GM18505 (cell line): ENCODE measurements at regions not wholly inside any gene's neighbourhood (a gene's known extent, or its start where the extent isn't known, plus 50 kb on each side); places are given as distances from the start of the nearest gene placed in this dataset.
"Not testable (repeated sequence)": the region's sequence is repeated elsewhere in the genome, so short reads cannot be mapped to it uniquely, and the experiment has no call there.

Experiments
- ATAC-seq: cut with Tn5 transposase; IDR thresholded peaks from one replicate; pipeline ENCODE4 v1.9.1; 2021; ENCODE audit not compliant: unreplicated experiment
- POLR2A ChIP-seq: IDR thresholded peaks from 4 replicates; pipeline ENCODE4 v1.6.1; 2011; ENCODE audit warnings: borderline replicate concordance; ENCODE audit not compliant: insufficient read depth, insufficient read length; ENCODE audit errors: extremely low read depth

DNA sequence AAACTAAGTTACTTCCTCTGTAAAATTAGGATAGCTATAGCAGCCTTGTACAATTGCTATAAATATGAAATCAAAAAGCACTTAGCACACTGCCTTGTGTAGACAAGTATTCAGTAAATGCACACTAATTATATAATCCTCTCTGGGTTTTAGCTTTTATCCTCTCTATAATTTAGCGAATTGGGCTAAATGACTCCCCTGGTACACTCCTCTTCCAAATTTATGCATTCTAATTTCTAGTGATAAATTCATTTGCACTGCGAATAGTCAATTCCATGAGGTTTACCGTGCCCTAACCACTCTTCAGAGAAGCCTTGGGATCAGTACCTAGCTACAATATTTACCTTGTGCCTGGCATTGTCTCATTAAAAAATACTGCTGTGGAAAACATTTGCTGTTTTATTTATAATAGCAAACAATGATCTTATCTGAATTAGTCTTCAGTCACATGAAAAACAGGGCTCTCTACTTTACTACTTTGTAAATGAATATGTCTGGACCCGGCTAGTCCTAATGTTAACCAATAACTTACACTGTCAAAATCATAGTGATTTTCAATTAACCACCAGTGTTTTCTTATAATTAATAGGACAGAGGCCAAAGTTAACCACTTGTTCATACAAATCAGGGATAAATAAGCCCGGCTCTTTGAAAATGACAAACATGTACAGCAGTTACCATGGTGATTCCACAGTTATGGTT lies 577.9 kb downstream of the IPMK start:
- TF ChIP-seq POLR2A, result no peak
- ATAC-seq, result no peak

- no peak for ATAC-seq
- no peak for TF ChIP-seq POLR2A
Observed at GRCh38 chr10:57679916-57680315, 587.8 kb downstream of the IPMK start.

DNA sequence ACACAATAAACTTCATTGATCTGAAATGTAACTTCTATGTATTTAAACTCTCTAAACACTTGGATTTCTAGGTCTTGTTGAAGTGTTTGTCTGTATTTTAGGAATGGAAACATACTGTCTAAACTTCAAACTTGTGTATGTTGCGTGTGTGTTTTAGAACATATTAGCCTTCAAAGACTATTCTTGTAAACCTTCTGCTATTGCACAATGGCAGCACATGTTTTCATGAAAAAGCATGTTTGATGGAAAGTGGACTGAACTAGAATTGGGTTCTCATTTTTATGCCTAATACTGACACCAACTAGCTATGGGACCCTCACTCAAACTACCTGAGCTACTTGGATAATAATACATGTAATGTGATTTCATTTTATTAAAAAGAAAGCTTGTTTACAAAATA lies 592.6 kb downstream of the IPMK start:
- no peak for ATAC-seq
- TF ChIP-seq POLR2A, result no peak

- no peak for TF ChIP-seq POLR2A
- no peak for ATAC-seq
Observed at GRCh38 chr10:57673446-57673960, 594.2 kb downstream of the IPMK start.

DNA sequence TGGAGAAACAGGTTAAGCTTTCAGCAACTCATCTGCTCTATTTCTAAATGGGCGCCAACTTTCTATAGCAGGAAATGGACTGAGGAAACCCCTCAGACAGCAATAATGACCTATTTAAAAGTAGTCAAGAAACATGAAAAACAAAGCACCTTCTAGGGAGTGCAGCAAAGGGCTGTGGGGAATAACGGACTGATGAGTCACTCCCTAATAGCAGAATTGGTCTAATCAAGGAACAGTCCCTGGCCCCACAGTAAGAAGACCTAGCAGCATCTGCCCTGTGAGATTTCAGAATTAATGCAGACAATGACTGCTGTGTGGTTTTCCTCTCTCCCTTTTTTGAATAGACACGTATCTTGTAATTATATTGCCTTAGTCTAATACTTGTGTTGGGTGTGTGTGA lies 602.9 kb downstream of the IPMK start:
- ATAC-seq, result no peak

GRCh38 chr10:57663401-57663800 lies 604.3 kb downstream of the IPMK start:
- TF ChIP-seq POLR2A, result no peak
- no peak for ATAC-seq

More for the DNA sequence above, 602.9 kb downstream of the IPMK start:
- no peak for TF ChIP-seq POLR2A

- no peak for ATAC-seq
- no peak for TF ChIP-seq POLR2A
Observed at GRCh38 chr10:57661206-57661605, 606.5 kb downstream of the IPMK start.

- no peak for TF ChIP-seq POLR2A
- ATAC-seq, result peak; percentile 81
Observed at GRCh38 chr10:57657164-57657765, 610.4 kb downstream of the IPMK start.

DNA sequence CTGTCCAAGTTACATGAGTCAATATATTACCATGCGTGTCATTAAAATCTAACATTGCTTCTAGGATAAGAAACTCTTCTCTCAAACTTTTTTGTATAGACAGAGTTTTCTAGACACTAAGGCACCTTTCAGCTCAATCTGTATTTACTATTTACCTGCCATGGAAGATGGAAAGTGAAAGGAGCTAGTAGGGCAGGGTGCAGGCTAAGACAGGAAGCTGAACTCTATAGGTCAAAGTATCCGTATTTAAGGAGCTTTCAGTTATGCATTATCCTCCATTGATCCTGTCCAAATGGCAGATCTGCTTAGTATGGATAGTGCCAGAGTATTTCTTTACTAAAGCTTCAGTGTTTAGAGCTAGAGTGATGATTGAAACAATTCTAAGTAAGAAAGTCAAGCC lies 612.8 kb downstream of the IPMK start:
- TF ChIP-seq POLR2A, result no peak
- no peak for ATAC-seq

DNA sequence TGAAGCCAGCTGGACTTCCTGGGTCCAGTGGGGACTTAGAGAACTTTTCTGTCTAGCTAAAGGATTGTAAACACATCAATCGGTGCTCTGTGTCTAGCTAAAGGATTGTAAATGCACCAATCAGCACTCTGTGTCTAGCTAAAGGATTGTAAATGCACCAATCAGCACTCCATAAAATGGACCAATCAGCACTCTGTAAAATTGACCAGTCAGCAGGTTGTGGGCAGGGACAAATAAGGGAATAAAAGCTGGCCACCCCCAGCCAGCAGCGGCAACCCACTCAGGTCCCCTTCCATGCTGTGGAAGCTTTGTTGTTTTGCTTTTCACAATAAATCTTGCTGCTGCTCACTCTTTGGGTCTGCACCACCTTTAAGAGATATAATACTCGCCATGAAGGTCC lies 622.6 kb downstream of the IPMK start:
- ATAC-seq, result not testable (repeated sequence)

DNA sequence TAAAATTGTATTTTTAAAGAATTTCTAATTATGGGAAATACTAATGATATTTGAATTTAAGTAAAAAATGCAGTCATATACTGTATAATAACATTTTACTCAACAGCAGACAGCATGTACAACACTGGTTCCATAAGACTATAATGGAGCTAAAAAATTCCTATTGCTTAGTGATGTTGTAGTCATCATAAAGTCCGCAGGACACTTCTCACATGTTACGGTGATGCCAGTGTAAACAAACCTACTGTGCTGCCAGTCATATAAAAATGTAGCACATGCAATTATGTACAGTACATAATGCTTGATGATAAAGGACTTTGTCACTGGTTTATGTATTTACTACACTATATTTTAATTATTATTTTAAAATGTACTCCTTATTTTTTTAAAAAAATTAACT lies 629.3 kb downstream of the IPMK start:
- no peak for ATAC-seq
- TF ChIP-seq POLR2A, result no peak

DNA sequence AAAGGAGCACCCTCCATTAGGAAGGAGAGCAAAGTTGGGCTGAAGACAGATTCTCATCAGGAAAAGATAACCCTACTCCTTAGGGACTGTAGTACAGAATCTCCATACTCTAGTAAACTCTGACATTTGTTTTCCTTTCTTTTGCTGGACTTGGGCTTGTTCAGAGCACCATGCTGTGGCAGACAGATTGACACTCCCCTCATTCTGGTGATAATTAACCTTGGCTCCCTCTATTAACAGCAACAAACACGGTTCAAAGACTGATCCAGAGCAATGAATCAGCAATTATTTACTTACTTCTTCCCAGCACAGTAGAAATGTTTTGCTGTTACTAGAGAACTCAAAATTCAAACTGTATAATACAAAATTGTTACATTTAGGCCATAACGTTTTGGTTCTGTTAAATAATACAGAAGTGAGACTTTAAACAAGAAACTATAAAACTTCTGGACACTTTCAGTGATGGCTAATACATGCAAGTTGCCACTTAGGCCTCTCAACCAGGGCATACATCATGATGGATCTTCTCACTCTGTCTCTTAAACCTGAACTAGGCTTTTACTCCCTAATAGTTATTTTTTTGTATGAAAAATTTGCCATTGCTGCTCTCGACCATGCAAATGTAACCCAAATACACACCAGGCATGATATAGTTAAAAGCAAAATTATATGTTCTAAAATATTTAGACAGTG lies 639.0 kb downstream of the IPMK start:
- ATAC-seq, result no peak
- no peak for TF ChIP-seq POLR2A

DNA sequence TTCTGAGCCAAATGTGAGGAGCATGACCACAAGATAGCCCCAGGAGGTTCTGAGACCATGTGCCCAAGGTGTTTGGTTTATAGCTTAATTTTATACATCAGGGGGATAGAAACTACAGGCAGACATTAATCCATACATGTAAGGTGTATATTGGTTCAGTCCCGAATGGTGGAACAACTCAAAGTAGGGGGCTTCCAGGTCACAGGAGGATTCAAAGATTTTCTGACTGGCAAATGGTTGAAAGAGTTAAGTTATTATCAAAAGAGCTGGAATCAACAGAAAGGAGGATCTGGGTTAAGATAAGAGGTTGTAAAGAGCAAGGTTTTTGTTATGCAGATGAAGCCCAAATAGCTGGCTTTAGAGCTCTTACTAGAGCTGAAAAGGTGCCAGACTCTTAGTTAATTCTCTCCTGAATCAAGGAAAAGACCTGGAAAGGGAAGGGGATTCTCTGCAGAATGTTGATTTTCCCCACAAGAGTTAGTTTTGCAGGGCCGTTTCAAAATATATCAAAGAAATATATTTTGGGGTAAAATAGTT lies 640.0 kb downstream of the IPMK start:
- no peak for ATAC-seq
- no peak for TF ChIP-seq POLR2A
